ENCODE measurements at regions not wholly inside any gene's neighbourhood (a gene's known extent, or its start where the extent isn't known, plus 50 kb on each side); places are given as distances from the start of the nearest gene placed in this dataset.
"Not testable (repeated sequence)": the region's sequence is repeated elsewhere in the genome, so short reads cannot be mapped to it uniquely, and the experiment has no call there.

- H3K27ac ChIP-seq (ENCODE audit: low read depth in 1 of 3, low read length in 2 of 3) = no peak overlapping the region
- 87 to 97% (median 96%) methylated on average over 1 of the region's 1 CpG for WGBS, 3 donors
- no peaks in the 10 kb centered on the region for H3K36me3 ChIP-seq (ENCODE audit: control insufficient read depth in 3 of 3, insufficient read depth in 2 of 3, low read depth in 1 of 3, low read length in 3 of 3)
- H3K4me3 ChIP-seq (ENCODE audit: low read depth in 1 of 3, low read length in 3 of 3) = no peak overlapping the region
- H3K4me1 ChIP-seq (ENCODE audit: control insufficient read depth in 3 of 3, insufficient read depth in 2 of 3, low read depth in 1 of 3, low read length in 2 of 3) = no peaks in the 10 kb centered on the region
- DNase-seq (no peak), FAIRE-seq (no peak)
- no peaks in the 10 kb centered on the region for H3K27me3 ChIP-seq (ENCODE audit: control insufficient read depth in 3 of 3, insufficient read depth in 3 of 3, low read length in 3 of 3)
- H3K9me3 ChIP-seq (ENCODE audit: control insufficient read depth in 2 of 2, insufficient read depth in 1 of 2, low read depth in 1 of 2, low read length in 1 of 2) = no peaks in the 10 kb centered on the region
Observed at GRCh38 chr14:43548368-43548767, 958.7 kb downstream of the FSCB start.

DNA sequence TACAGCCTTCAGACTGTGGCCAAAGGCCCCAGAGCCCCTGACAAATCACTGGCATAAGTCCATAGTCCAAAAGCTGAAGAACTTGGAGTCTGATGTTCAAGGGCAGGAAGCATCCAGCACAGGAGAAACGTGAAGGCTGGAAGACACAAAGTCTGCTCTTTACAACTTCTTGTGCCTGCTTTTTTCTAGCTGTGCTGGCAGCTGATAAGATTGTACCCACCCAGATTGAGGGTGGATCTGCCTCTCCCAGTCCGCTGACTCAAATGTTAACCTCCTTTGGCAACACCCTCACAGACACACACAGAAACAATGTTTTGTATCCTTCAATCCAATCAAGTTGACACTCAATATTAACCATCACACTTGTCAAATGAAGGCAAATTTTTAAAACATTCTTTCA, 959.5 kb downstream of the FSCB start:
- H3K27ac ChIP-seq (ENCODE audit: low read depth in 1 of 3, low read length in 2 of 3); H3K36me3 ChIP-seq (ENCODE audit: control insufficient read depth in 3 of 3, insufficient read depth in 2 of 3, low read depth in 1 of 3, low read length in 3 of 3); H3K4me1 ChIP-seq (ENCODE audit: control insufficient read depth in 3 of 3, insufficient read depth in 2 of 3, low read depth in 1 of 3, low read length in 2 of 3); H3K27me3 ChIP-seq (ENCODE audit: control insufficient read depth in 3 of 3, insufficient read depth in 3 of 3, low read length in 3 of 3); FAIRE-seq; H3K4me3 ChIP-seq (ENCODE audit: low read depth in 1 of 3, low read length in 3 of 3); H3K9me3 ChIP-seq (ENCODE audit: control insufficient read depth in 2 of 2, insufficient read depth in 1 of 2, low read depth in 1 of 2, low read length in 1 of 2): not testable (repeated sequence)
- DNase-seq = peak in 1 of 2 donors; percentile 40
- 25 to 56% (median 53%) methylated on average over 2 of the region's 2 CpGs for WGBS, 3 donors

DNA sequence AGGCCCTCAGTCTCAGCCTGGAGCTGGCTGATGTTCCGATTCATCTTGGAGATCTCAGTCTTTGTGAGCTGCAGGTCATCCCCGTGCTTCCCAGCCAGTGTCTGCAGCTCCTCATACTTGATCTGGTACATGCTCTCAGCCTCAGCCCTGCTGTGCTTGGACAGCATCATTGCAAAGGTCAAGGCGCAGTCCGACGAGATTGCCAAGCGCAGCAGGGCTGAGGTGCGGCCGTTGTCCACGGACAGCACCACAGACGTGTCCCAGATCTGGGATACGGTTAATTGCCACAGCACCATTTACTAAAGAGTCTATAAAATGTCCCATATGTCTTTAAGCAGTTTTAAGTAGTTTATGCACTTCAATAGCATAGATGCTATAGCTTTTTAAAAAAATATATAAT, 965.7 kb downstream of the FSCB start:
- H3K27me3 ChIP-seq (ENCODE audit: control insufficient read depth in 3 of 3, insufficient read depth in 3 of 3, low read length in 3 of 3) = no peaks in the 10 kb centered on the region
- no peaks in the 10 kb centered on the region for H3K36me3 ChIP-seq (ENCODE audit: control insufficient read depth in 3 of 3, insufficient read depth in 2 of 3, low read depth in 1 of 3, low read length in 3 of 3)
- 83 to 93% (median 89%) methylated on average over 11 of the region's 11 CpGs for WGBS, 3 donors
- H3K9me3 ChIP-seq (ENCODE audit: control insufficient read depth in 2 of 2, insufficient read depth in 1 of 2, low read depth in 1 of 2, low read length in 1 of 2) = peaks cover 0 to 1% of the 10 kb centered on the region in 2 donors
- FAIRE-seq (no peak), DNase-seq (no peak)
- no peak overlapping the region for H3K27ac ChIP-seq (ENCODE audit: low read depth in 1 of 3, low read length in 2 of 3)
- H3K4me3 ChIP-seq (ENCODE audit: low read depth in 1 of 3, low read length in 3 of 3) = no peak overlapping the region
- H3K4me1 ChIP-seq (ENCODE audit: control insufficient read depth in 3 of 3, insufficient read depth in 2 of 3, low read depth in 1 of 3, low read length in 2 of 3) = no peaks in the 10 kb centered on the region

DNA sequence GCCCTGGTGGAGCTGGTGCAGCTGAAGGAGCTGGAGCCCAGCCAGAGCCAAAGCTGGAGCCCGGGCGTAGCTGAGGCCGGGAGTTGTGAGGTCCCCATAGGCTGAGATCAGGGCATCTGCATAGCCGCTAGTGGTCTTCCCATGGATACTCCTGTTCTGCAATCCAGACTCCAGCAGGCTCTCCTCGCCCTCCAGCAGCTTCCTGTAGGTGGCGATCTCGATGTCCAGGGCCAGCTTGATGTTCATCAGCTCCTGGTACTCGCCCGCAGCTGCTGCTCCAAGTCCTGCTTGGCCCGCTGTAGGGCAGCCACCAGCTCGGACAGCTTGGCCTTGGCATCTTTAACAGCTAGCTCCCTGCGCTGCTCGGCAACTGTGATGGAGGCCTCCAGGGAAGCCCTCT, 966.1 kb downstream of the FSCB start:
- FAIRE-seq = no peak
- H3K9me3 ChIP-seq (ENCODE audit: control insufficient read depth in 2 of 2, insufficient read depth in 1 of 2, low read depth in 1 of 2, low read length in 1 of 2) = peaks cover 0 to 1% of the 10 kb centered on the region in 2 donors
- no peak overlapping the region for H3K4me3 ChIP-seq (ENCODE audit: low read depth in 1 of 3, low read length in 3 of 3)
- no peaks in the 10 kb centered on the region for H3K4me1 ChIP-seq (ENCODE audit: control insufficient read depth in 3 of 3, insufficient read depth in 2 of 3, low read depth in 1 of 3, low read length in 2 of 3)
- no peaks in the 10 kb centered on the region for H3K36me3 ChIP-seq (ENCODE audit: control insufficient read depth in 3 of 3, insufficient read depth in 2 of 3, low read depth in 1 of 3, low read length in 3 of 3)
- no peak overlapping the region for H3K27ac ChIP-seq (ENCODE audit: low read depth in 1 of 3, low read length in 2 of 3)
- no peaks in the 10 kb centered on the region for H3K27me3 ChIP-seq (ENCODE audit: control insufficient read depth in 3 of 3, insufficient read depth in 3 of 3, low read length in 3 of 3)
- 78 to 91% (median 87%) methylated on average over 13 of the region's 13 CpGs for WGBS, 3 donors
- DNase-seq = no peak

DNA sequence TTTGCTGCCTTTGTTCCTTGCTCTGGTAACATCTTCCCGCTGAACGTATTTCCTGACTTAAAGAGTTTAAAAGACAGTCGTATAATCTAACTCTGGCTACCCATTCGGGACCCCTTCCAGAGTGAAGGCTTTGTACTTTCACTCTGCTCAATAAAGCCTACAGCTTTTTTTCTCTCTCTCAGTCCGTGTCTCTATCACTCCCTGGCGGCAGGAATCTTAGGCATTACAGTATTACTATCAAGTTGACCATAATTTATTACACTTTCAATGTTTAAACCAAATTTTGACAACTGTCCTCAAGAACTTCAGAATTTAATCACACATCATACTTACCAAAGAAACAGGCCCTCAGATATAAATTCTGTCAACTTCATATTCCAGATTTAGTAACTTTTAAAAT, 967.9 kb downstream of the FSCB start:
- 21 to 24% (median 22%) methylated on average over 6 of the region's 6 CpGs for WGBS, 3 donors
- FAIRE-seq = no peak
- Histone ChIP-seq H3K27ac (ENCODE audit: low read depth in 1 of 3, low read length in 2 of 3) (no peak overlapping the region), H3K36me3 (ENCODE audit: control insufficient read depth in 3 of 3, insufficient read depth in 2 of 3, low read depth in 1 of 3, low read length in 3 of 3) (no peaks in the 10 kb centered on the region), H3K4me1 (ENCODE audit: control insufficient read depth in 3 of 3, insufficient read depth in 2 of 3, low read depth in 1 of 3, low read length in 2 of 3) (no peaks in the 10 kb centered on the region), H3K27me3 (ENCODE audit: control insufficient read depth in 3 of 3, insufficient read depth in 3 of 3, low read length in 3 of 3) (no peaks in the 10 kb centered on the region), H3K4me3 (ENCODE audit: low read depth in 1 of 3, low read length in 3 of 3) (peak overlapping the region in 1 of 3 donors; percentile 13), H3K9me3 (ENCODE audit: control insufficient read depth in 2 of 2, insufficient read depth in 1 of 2, low read depth in 1 of 2, low read length in 1 of 2) (peaks cover under 1 to 1% of the 10 kb centered on the region in 2 donors)
- DNase-seq = peak in 1 of 2 donors; percentile 58

DNA sequence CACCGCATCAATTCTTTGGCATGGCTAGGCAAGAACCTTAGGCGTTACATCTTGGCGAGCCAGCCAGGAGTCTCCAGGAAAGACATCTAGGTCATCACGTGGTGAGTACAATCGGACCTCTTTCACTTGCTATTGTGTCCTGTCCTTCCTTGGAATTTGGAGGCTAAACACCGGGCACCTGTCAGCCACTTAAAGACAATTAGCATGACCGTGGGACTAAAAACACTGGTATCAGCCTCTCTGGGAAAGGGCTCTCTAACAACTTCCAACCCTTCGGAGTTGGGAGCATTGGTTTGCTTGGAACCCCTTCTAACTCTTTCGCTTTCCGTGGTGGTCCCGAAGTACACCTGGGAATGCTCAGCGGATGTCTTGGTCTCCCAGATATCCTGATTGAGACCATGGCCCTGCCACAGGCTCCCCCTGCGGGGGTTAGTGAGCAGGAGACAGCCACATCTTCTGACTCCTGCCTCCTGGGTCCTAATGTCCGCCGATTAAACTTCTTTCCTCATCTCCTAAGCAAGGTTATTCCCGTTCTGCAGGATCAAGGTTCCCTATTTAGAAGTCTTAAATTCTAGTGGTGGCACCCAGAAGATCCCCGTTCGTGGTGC, 971.7 kb downstream of the FSCB start:
- Histone ChIP-seq H3K9me3 (ENCODE audit: control insufficient read depth in 2 of 2, insufficient read depth in 1 of 2, low read depth in 1 of 2, low read length in 1 of 2) (peaks cover 0 to 8% of the 10 kb centered on the region in 2 donors), H3K4me3 (ENCODE audit: low read depth in 1 of 3, low read length in 3 of 3) (no peak overlapping the region), H3K36me3 (ENCODE audit: control insufficient read depth in 3 of 3, insufficient read depth in 2 of 3, low read depth in 1 of 3, low read length in 3 of 3) (no peaks in the 10 kb centered on the region), H3K27ac (ENCODE audit: low read depth in 1 of 3, low read length in 2 of 3) (no peak overlapping the region), H3K27me3 (ENCODE audit: control insufficient read depth in 3 of 3, insufficient read depth in 3 of 3, low read length in 3 of 3) (no peaks in the 10 kb centered on the region), H3K4me1 (ENCODE audit: control insufficient read depth in 3 of 3, insufficient read depth in 2 of 3, low read depth in 1 of 3, low read length in 2 of 3) (no peaks in the 10 kb centered on the region)
- 89 to 91% (median 91%) methylated on average over 18 of the region's 18 CpGs for WGBS, 3 donors
- no peak for FAIRE-seq
- no peak for DNase-seq

- DNase-seq = no peak
- WGBS, 3 donors = 91 to 95% (median 93%) methylated on average over 35 to 40 of the region's 40 CpGs
- Histone ChIP-seq H3K4me3 (ENCODE audit: low read depth in 1 of 3, low read length in 3 of 3) (no peak overlapping the region), H3K27me3 (ENCODE audit: control insufficient read depth in 3 of 3, insufficient read depth in 3 of 3, low read length in 3 of 3) (no peaks in the 10 kb centered on the region), H3K9me3 (ENCODE audit: control insufficient read depth in 2 of 2, insufficient read depth in 1 of 2, low read depth in 1 of 2, low read length in 1 of 2) (peaks cover 0 to 8% of the 10 kb centered on the region in 2 donors), H3K4me1 (ENCODE audit: control insufficient read depth in 3 of 3, insufficient read depth in 2 of 3, low read depth in 1 of 3, low read length in 2 of 3) (no peaks in the 10 kb centered on the region), H3K36me3 (ENCODE audit: control insufficient read depth in 3 of 3, insufficient read depth in 2 of 3, low read depth in 1 of 3, low read length in 3 of 3) (no peaks in the 10 kb centered on the region), H3K27ac (ENCODE audit: low read depth in 1 of 3, low read length in 2 of 3) (no peak overlapping the region)
- FAIRE-seq = no peak
Observed at GRCh38 chr14:43532825-43533416, 974.2 kb downstream of the FSCB start.

DNA sequence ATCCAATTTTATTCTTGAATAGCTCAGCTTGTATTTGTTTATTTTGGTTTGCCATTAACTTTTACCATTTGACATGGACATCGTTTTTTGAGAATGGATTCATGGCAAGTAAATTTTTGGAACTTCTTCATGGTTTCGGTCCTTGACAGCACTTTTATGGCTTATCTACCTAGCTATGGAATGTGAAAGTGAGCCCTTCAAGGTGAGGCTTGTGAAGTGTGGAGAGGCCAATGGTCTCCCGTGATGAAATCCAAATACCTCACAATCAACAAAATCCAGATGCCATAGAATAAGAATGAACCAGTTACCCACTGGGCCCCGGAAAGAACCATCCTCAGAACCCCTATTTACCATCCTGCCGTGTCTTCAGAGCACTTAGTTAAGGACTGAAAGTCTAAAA, 978.8 kb downstream of the FSCB start:
- no peaks in the 10 kb centered on the region for H3K36me3 ChIP-seq (ENCODE audit: control insufficient read depth in 3 of 3, insufficient read depth in 2 of 3, low read depth in 1 of 3, low read length in 3 of 3)
- H3K4me3 ChIP-seq (ENCODE audit: low read depth in 1 of 3, low read length in 3 of 3) = no peak overlapping the region
- H3K9me3 ChIP-seq (ENCODE audit: control insufficient read depth in 2 of 2, insufficient read depth in 1 of 2, low read depth in 1 of 2, low read length in 1 of 2) = peaks cover 0 to under 1% of the 10 kb centered on the region in 2 donors
- FAIRE-seq (no peak), DNase-seq (no peak)
- no peaks in the 10 kb centered on the region for H3K27me3 ChIP-seq (ENCODE audit: control insufficient read depth in 3 of 3, insufficient read depth in 3 of 3, low read length in 3 of 3)
- H3K27ac ChIP-seq (ENCODE audit: low read depth in 1 of 3, low read length in 2 of 3) = no peak overlapping the region
- no peaks in the 10 kb centered on the region for H3K4me1 ChIP-seq (ENCODE audit: control insufficient read depth in 3 of 3, insufficient read depth in 2 of 3, low read depth in 1 of 3, low read length in 2 of 3)
- WGBS, 3 donors = 61 to 76% (median 69%) methylated on average over 5 of the region's 5 CpGs

DNA sequence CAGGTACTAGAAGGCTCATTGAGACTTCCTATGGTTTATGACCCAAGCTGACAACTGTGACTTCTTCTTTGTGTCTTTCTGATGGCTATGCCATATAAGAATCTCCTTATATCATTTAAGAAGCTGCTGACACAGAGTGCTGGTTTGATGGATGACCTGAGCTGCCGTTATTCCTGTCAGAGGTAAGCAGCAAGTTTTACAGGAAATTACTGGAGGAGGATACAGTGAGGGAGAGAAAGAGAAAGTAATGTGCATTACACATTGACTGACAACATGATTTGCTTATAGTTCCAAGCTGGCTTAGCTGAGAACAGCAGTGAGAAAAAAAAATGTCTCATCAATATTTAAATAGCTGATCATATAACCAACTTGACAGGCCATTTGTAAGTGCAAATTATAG, 981.4 kb downstream of the FSCB start:
- no peak for DNase-seq
- no peaks in the 10 kb centered on the region for H3K4me1 ChIP-seq (ENCODE audit: control insufficient read depth in 3 of 3, insufficient read depth in 2 of 3, low read depth in 1 of 3, low read length in 2 of 3)
- H3K36me3 ChIP-seq (ENCODE audit: control insufficient read depth in 3 of 3, insufficient read depth in 2 of 3, low read depth in 1 of 3, low read length in 3 of 3) = no peaks in the 10 kb centered on the region
- H3K4me3 ChIP-seq (ENCODE audit: low read depth in 1 of 3, low read length in 3 of 3) = no peak overlapping the region
- FAIRE-seq = no peak
- no peak overlapping the region for H3K27ac ChIP-seq (ENCODE audit: low read depth in 1 of 3, low read length in 2 of 3)
- 25 to 57% (median 46%) methylated on average over 1 of the region's 1 CpG for WGBS, 3 donors
- H3K27me3 ChIP-seq (ENCODE audit: control insufficient read depth in 3 of 3, insufficient read depth in 3 of 3, low read length in 3 of 3) = no peaks in the 10 kb centered on the region
- H3K9me3 ChIP-seq (ENCODE audit: control insufficient read depth in 2 of 2, insufficient read depth in 1 of 2, low read depth in 1 of 2, low read length in 1 of 2) = no peaks in the 10 kb centered on the region

Data from small intestine (tissue), 7 donors.